ENCODE measurements at regions not wholly inside any gene's neighbourhood (a gene's known extent, or its start where the extent isn't known, plus 50 kb on each side); places are given as distances from the start of the nearest gene placed in this dataset.
"Not testable (repeated sequence)": the region's sequence is repeated elsewhere in the genome, so short reads cannot be mapped to it uniquely, and the experiment has no call there.

- no peak for DNase-seq
- no peaks in the 10 kb centered on the region for H3K36me3 ChIP-seq
- H3K4me1 ChIP-seq: no peaks in the 10 kb centered on the region
- intact Hi-C loops (cut with DNase I): no loop called here
- no peaks in the 10 kb centered on the region for H3K27me3 ChIP-seq
- H3K4me3 ChIP-seq: no peak overlapping the region
- no peak overlapping the region for H3K27ac ChIP-seq
- TF ChIP-seq POLR2AphosphoS5 (IDR thresholded peaks at IDR 0.05) (no peak), CTCF (IDR thresholded peaks at IDR 0.05) (no peak), EP300 (IDR thresholded peaks at IDR 0.05) (no peak), POLR2A (IDR thresholded peaks at IDR 0.05) (no peak)
- 27 to 69% methylated on average over 4 of the region's 4 CpGs for WGBS, 2 donors
- no peaks in the 10 kb centered on the region for H3K9me3 ChIP-seq
These were observed 561.3 kb upstream of the FSHR start for GRCh38 chr2:49715597-49715996.

- Histone ChIP-seq H3K27ac (no peak overlapping the region), H3K4me1 (no peaks in the 10 kb centered on the region), H3K36me3 (no peaks in the 10 kb centered on the region), H3K27me3 (no peaks in the 10 kb centered on the region), H3K4me3 (no peak overlapping the region), H3K9me3 (no peaks in the 10 kb centered on the region)
- WGBS, 2 donors: 41 to 58% methylated on average over 2 of the region's 2 CpGs
- intact Hi-C loops (cut with DNase I): no loop called here
- DNase-seq: no peak
- TF ChIP-seq CTCF (IDR thresholded peaks at IDR 0.05): no peak
These were observed 560.1 kb upstream of the FSHR start for GRCh38 chr2:49714454-49714853.

- peaks cover 0 to 2% (median 0%) of the 10 kb centered on the region in 4 donors for H3K9me3 ChIP-seq
- H3K4me3 ChIP-seq: no peak overlapping the region
- no peaks in the 10 kb centered on the region for H3K36me3 ChIP-seq
- DNase-seq: no peak
- H3K27ac ChIP-seq: no peak overlapping the region
- no peaks in the 10 kb centered on the region for H3K4me1 ChIP-seq
- intact Hi-C loops (cut with DNase I): no loop called here
- no peaks in the 10 kb centered on the region for H3K27me3 ChIP-seq
- WGBS, 2 donors: 72 to 83% methylated on average over 3 of the region's 3 CpGs
- TF ChIP-seq POLR2AphosphoS5 (IDR thresholded peaks at IDR 0.05) (no peak), EP300 (IDR thresholded peaks at IDR 0.05) (no peak), CTCF (IDR thresholded peaks at IDR 0.05) (no peak)
These were observed 548.4 kb upstream of the FSHR start for GRCh38 chr2:49702740-49703139.

- intact Hi-C loops (cut with DNase I): no loop called here
- DNase-seq: no peak
- TF ChIP-seq POLR2A (IDR thresholded peaks at IDR 0.05) (no peak), POLR2AphosphoS5 (IDR thresholded peaks at IDR 0.05) (no peak), EP300 (IDR thresholded peaks at IDR 0.05) (no peak), CTCF (IDR thresholded peaks at IDR 0.05) (no peak)
- Histone ChIP-seq H3K4me1 (no peaks in the 10 kb centered on the region), H3K9me3 (no peaks in the 10 kb centered on the region), H3K36me3 (no peaks in the 10 kb centered on the region), H3K4me3 (no peak overlapping the region), H3K27me3 (no peaks in the 10 kb centered on the region), H3K27ac (no peak overlapping the region)
These were observed 539.6 kb upstream of the FSHR start for GRCh38 chr2:49693961-49694360.

GRCh38 chr2:49692022-49692421 lies 537.7 kb upstream of the FSHR start:
- H3K27ac ChIP-seq; H3K4me3 ChIP-seq; H3K36me3 ChIP-seq; intact Hi-C loops (cut with DNase I); H3K4me1 ChIP-seq; H3K9me3 ChIP-seq; DNase-seq; H3K27me3 ChIP-seq: not testable (repeated sequence)
- WGBS, 2 donors: 93 to 94% methylated on average over 2 of the region's 2 CpGs
